NOMO-1 treated with DMSO at 0.1 percent for 48 hours (cell line): ENCODE measurements at regions not wholly inside any gene's neighbourhood (a gene's known extent, or its start where the extent isn't known, plus 50 kb on each side); places are given as distances from the start of the nearest gene placed in this dataset.

Source experiments
- DNase-seq: peaks from one replicate; lab custom pipeline; 2025; ENCODE audit not compliant: unreplicated experiment; lab: John Stamatoyannopoulos, UW

- DNase-seq: no peak
Observed at GRCh38 chr14:96617635-96618034, 115.5 kb downstream of the PAPOLA start.

- DNase-seq: no peak
Observed at GRCh38 chr14:96622926-96623325, 120.7 kb downstream of the PAPOLA start.

GRCh38 chr14:96623676-96624484 lies 121.7 kb downstream of the PAPOLA start:
- no peak for DNase-seq

- no peak for DNase-seq
Observed at GRCh38 chr14:96624661-96625425, 122.7 kb downstream of the PAPOLA start.

- no peak for DNase-seq
Observed at GRCh38 chr14:96625426-96625985, 123.3 kb downstream of the PAPOLA start.

GRCh38 chr14:96626121-96626768 lies 124.1 kb downstream of the PAPOLA start:
- DNase-seq: no peak

GRCh38 chr14:96626916-96627315 lies 124.7 kb downstream of the PAPOLA start:
- peak; percentile 45 for DNase-seq

GRCh38 chr14:96627386-96627785 lies 125.2 kb downstream of the PAPOLA start:
- DNase-seq: no peak

GRCh38 chr14:96627811-96628775 lies 125.9 kb downstream of the PAPOLA start:
- DNase-seq: no peak

- no peak for DNase-seq
Observed at GRCh38 chr14:96629082-96629481, 126.9 kb downstream of the PAPOLA start.

GRCh38 chr14:96629558-96630222 lies 127.5 kb downstream of the PAPOLA start:
- DNase-seq: no peak

- no peak for DNase-seq
Observed at GRCh38 chr14:96630281-96630680, 128.1 kb downstream of the PAPOLA start.

GRCh38 chr14:96631030-96631429 lies 128.8 kb downstream of the PAPOLA start:
- DNase-seq: no peak

- no peak for DNase-seq
Observed at GRCh38 chr14:96631621-96632362, 129.6 kb downstream of the PAPOLA start.

GRCh38 chr14:96632363-96632758 lies 130.2 kb downstream of the PAPOLA start:
- no peak for DNase-seq

GRCh38 chr14:96633096-96633495 lies 130.9 kb downstream of the PAPOLA start:
- DNase-seq: no peak

- no peak for DNase-seq
Observed at GRCh38 chr14:96634481-96634880, 132.3 kb downstream of the PAPOLA start.

GRCh38 chr14:96634896-96635295 lies 132.7 kb downstream of the PAPOLA start:
- DNase-seq: no peak

GRCh38 chr14:96635850-96636249 lies 133.7 kb downstream of the PAPOLA start:
- DNase-seq: no peak
